Hepatocyte (in vitro differentiated cells): ENCODE measurements at regions not wholly inside any gene's neighbourhood (a gene's known extent, or its start where the extent isn't known, plus 50 kb on each side); places are given as distances from the start of the nearest gene placed in this dataset.

Source experiments
- CTCF ChIP-seq: fragments of 200-600 bp; sonication (generic); IDR thresholded peaks from 2 replicates; pipeline ENCODE4 v1.5.1; 2016; ENCODE audit warnings: antibody characterized with exemption, mild to moderate bottlenecking; ENCODE audit not compliant: poor library complexity
- EZH2 ChIP-seq: fragments of 200-600 bp; sonication (generic); IDR thresholded peaks from 2 replicates; pipeline ENCODE4 v1.6.1; 2016; ENCODE audit warnings: antibody characterized with exemption, mild to moderate bottlenecking, borderline replicate concordance
- EZH2phosphoT487 ChIP-seq: fragments of 200-600 bp; sonication (generic); IDR thresholded peaks from one replicate; pipeline ENCODE4 v1.6.1; 2018; ENCODE audit warnings: antibody characterized with exemption, mild to moderate bottlenecking, low read depth, moderate library complexity; ENCODE audit not compliant: unreplicated experiment, severe bottlenecking

DNA sequence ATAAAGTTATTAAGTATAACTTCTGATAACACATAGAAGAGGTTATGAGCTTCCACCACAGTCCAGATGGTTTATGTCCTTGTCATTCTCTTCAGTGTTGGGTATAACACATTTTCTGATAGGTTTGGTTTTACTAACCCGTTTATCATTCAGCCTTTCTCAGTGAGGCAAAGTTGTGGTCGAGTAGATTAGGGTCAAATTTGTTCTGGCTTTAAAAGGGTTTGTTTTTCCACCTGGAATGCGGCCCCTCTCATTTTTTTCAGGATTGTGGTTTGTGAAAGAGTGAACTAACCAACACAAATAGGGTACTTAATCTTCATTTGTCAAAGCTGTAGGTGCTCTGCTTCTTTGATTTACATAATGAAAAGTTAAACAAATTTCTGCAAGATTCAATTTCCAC lies 204.2 kb upstream of the ASCC3 start:
- TF ChIP-seq EZH2: no peak
- TF ChIP-seq CTCF: no peak
- TF ChIP-seq EZH2phosphoT487: no peak
